ENCODE measurements at regions not wholly inside any gene's neighbourhood (a gene's known extent, or its start where the extent isn't known, plus 50 kb on each side); places are given as distances from the start of the nearest gene placed in this dataset.

GRCh38 chr12:76249501-76249900 is 98.7 kb downstream of the BBS10 start:
- H3K27me3 ChIP-seq = no peaks in the 10 kb centered on the region
- TF ChIP-seq POLR2AphosphoS5 (IDR thresholded peaks at IDR 0.05) (no peak), POLR2A (IDR thresholded peaks at IDR 0.05) (no peak), CTCF (IDR thresholded peaks at IDR 0.05) (no peak)
- no peaks in the 10 kb centered on the region for H3K36me3 ChIP-seq
- no peak overlapping the region for H3K27ac ChIP-seq
- H3K4me3 ChIP-seq = no peak overlapping the region
- intact Hi-C loops (cut with DNase I; ENCODE audit: low total_unique reads) = no loop called here
- no peak for DNase-seq (ENCODE audit: low spot score in 2 of 2)
- H3K9me3 ChIP-seq = no peaks in the 10 kb centered on the region
- no peaks in the 10 kb centered on the region for H3K4me1 ChIP-seq

- Histone ChIP-seq H3K27me3 (no peaks in the 10 kb centered on the region), H3K27ac (no peak overlapping the region), H3K4me1 (no peaks in the 10 kb centered on the region), H3K9me3 (no peaks in the 10 kb centered on the region), H3K36me3 (no peaks in the 10 kb centered on the region), H3K4me3 (no peak overlapping the region)
- TF ChIP-seq POLR2AphosphoS5 (IDR thresholded peaks at IDR 0.05) (no peak), POLR2A (IDR thresholded peaks at IDR 0.05) (no peak), CTCF (IDR thresholded peaks at IDR 0.05) (no peak)
- no peak for DNase-seq (ENCODE audit: low spot score in 2 of 2)
- intact Hi-C loops (cut with DNase I; ENCODE audit: low total_unique reads) = no loop called here
Measured at GRCh38 chr12:76247992-76248391, 100.2 kb downstream of the BBS10 start.

DNA sequence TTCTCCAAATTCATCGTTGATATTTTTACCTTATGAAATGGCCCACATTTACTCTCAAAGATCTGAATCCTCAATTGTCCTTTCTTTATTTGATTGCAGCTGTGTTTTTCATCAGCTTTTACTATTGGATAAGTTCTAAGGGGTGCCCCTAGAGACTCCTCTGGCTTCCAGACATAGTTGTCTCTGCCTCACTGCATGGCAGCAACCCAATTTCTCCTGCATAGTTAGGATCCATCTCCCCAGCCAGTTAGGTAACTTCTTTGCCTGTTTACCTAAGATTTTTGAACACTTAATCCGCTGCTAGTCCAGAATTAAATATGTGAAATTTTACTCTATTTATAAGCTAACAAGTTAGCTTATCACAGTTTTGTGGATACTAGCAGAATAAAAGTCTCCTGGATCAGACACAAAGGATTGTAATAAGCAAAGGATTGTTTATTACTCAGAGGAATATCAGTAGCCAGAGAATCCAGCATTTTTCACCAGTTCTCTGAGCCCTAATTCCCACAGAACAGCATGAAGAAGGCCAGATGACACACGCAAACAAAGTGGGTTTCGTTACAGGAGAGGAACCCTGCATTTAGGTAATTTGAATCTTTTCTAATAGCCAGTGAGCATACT is 101.1 kb downstream of the BBS10 start:
- DNase-seq (ENCODE audit: low spot score in 2 of 2) = no peak
- TF ChIP-seq CTCF (IDR thresholded peaks at IDR 0.05) (no peak), POLR2AphosphoS5 (IDR thresholded peaks at IDR 0.05) (no peak), POLR2A (IDR thresholded peaks at IDR 0.05) (no peak)
- H3K4me3 ChIP-seq = no peak overlapping the region
- H3K9me3 ChIP-seq = no peaks in the 10 kb centered on the region
- intact Hi-C loops (cut with DNase I; ENCODE audit: low total_unique reads) = no loop called here
- peak overlapping the region in 1 of 2 donors; percentile 32 for H3K27ac ChIP-seq
- H3K36me3 ChIP-seq = no peaks in the 10 kb centered on the region
- H3K4me1 ChIP-seq = no peaks in the 10 kb centered on the region
- H3K27me3 ChIP-seq = no peaks in the 10 kb centered on the region

- Histone ChIP-seq H3K4me3 (no peak overlapping the region), H3K27ac (peak overlapping the region in 1 of 2 donors; percentile 32), H3K27me3 (no peaks in the 10 kb centered on the region), H3K4me1 (no peaks in the 10 kb centered on the region), H3K36me3 (no peaks in the 10 kb centered on the region), H3K9me3 (no peaks in the 10 kb centered on the region)
- TF ChIP-seq CTCF (IDR thresholded peaks at IDR 0.05) = no peak
- DNase-seq (ENCODE audit: low spot score in 2 of 2) = no peak
- intact Hi-C loops (cut with DNase I; ENCODE audit: low total_unique reads) = no loop called here
Measured at GRCh38 chr12:76246611-76247010, 101.6 kb downstream of the BBS10 start.

GRCh38 chr12:76244300-76244699 is 103.9 kb downstream of the BBS10 start:
- Histone ChIP-seq H3K27ac (no peak overlapping the region), H3K9me3 (no peaks in the 10 kb centered on the region), H3K36me3 (no peaks in the 10 kb centered on the region), H3K4me1 (no peaks in the 10 kb centered on the region), H3K27me3 (no peaks in the 10 kb centered on the region), H3K4me3 (no peak overlapping the region)
- no peak for DNase-seq (ENCODE audit: low spot score in 2 of 2)
- TF ChIP-seq POLR2AphosphoS5 (IDR thresholded peaks at IDR 0.05) (no peak), POLR2A (IDR thresholded peaks at IDR 0.05) (no peak), CTCF (IDR thresholded peaks at IDR 0.05) (no peak)
- intact Hi-C loops (cut with DNase I; ENCODE audit: low total_unique reads) = no loop called here

All from breast epithelium (tissue), 4 donors.